ENCODE measurements at regions not wholly inside any gene's neighbourhood (a gene's known extent, or its start where the extent isn't known, plus 50 kb on each side); places are given as distances from the start of the nearest gene placed in this dataset.

DNA sequence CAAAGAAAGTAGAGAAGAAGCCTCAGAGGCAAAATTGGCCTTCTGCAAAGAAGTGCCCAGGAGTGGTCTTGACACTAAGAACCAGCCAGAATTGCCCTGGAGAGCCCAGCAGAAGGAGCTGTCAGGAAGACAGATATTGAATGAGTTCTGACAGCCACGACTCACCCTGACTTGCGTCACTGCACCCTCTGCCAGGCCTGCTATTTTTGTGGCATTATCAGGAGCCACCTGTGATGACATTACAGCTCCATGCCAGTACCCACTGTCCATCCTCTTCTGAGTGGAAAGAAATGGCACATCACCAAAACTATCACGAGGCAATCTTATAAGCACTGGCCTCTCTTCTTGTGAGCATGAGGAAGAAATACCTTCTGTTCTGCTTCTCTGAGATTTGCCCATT lies 67.7 kb downstream of the SMIM20 start:
- TF ChIP-seq, protein P1, sequence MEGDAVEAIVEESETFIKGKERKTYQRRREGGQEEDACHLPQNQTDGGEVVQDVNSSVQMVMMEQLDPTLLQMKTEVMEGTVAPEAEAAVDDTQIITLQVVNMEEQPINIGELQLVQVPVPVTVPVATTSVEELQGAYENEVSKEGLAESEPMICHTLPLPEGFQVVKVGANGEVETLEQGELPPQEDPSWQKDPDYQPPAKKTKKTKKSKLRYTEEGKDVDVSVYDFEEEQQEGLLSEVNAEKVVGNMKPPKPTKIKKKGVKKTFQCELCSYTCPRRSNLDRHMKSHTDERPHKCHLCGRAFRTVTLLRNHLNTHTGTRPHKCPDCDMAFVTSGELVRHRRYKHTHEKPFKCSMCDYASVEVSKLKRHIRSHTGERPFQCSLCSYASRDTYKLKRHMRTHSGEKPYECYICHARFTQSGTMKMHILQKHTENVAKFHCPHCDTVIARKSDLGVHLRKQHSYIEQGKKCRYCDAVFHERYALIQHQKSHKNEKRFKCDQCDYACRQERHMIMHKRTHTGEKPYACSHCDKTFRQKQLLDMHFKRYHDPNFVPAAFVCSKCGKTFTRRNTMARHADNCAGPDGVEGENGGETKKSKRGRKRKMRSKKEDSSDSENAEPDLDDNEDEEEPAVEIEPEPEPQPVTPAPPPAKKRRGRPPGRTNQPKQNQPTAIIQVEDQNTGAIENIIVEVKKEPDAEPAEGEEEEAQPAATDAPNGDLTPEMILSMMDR (IDR thresholded peaks at IDR 0.05; ENCODE audit: insufficient read depth, low read length, poor library complexity, severe bottlenecking): no peak
- Histone ChIP-seq H3K4me3 (ENCODE audit: low read depth, low read length) (no peak overlapping the region), H3K36me3 (ENCODE audit: control insufficient read depth, insufficient read depth, low read length) (no peaks in the 10 kb centered on the region), H3K27me3 (ENCODE audit: control insufficient read depth, insufficient read depth, low read length) (peaks cover 3% of the 10 kb centered on the region)
- DNase-seq (ENCODE audit: low read depth): no peak

DNA sequence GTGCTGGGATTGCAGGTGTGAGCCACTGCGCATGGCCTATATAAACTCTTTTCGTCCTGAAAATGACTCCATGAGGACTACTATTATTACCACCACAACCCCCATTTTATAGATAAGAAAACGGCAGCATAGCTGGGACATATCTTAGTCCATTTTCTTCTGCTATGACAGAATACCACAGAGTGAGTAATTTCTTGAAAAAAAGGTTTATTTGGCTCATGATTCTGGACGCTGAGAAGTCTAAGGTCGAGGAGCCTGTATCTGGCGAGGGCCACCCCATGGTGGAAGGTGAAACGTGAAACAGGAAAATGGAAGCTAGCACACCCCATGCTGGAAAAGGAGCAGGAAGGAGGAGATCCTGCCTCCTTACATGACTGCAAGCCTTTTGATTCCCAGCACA lies 68.9 kb downstream of the SMIM20 start:
- TF ChIP-seq, protein P1 (IDR thresholded peaks at IDR 0.05; ENCODE audit: insufficient read depth, low read length, poor library complexity, severe bottlenecking): no peak
- Histone ChIP-seq H3K36me3 (ENCODE audit: control insufficient read depth, insufficient read depth, low read length) (no peaks in the 10 kb centered on the region), H3K27me3 (ENCODE audit: control insufficient read depth, insufficient read depth, low read length) (peaks cover 3% of the 10 kb centered on the region), H3K4me3 (ENCODE audit: low read depth, low read length) (no peak overlapping the region)
- no peak for DNase-seq (ENCODE audit: low read depth)

- Histone ChIP-seq H3K36me3 (ENCODE audit: control insufficient read depth, insufficient read depth, low read length) (no peaks in the 10 kb centered on the region), H3K4me3 (ENCODE audit: low read depth, low read length) (no peak overlapping the region), H3K27me3 (ENCODE audit: control insufficient read depth, insufficient read depth, low read length) (peaks cover 3% of the 10 kb centered on the region)
- TF ChIP-seq, protein P1 (IDR thresholded peaks at IDR 0.05; ENCODE audit: insufficient read depth, low read length, poor library complexity, severe bottlenecking): no peak
- no peak for DNase-seq (ENCODE audit: low read depth)
Observed at GRCh38 chr4:25984266-25984665, 70.2 kb downstream of the SMIM20 start.

DNA sequence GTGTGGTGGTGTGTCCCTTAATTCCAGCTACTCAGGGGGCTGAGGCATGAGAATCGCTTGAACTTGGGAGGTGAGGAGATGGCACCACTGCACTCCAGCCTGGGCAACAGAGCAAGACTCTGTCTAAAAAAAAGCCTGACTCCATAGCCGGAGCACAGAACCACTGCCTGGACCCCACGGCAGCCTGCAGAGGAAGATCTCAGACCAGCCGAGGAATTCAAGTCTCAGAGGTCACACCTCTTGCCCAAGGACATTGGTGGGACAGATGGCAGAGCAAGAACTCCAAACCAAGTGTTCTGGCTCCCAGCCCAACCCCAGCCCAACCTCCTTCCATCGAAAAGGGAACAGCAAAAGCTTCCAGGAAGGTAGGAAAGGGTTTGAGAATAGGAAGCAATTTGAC lies 70.8 kb downstream of the SMIM20 start:
- H3K4me3 ChIP-seq (ENCODE audit: low read depth, low read length): no peak overlapping the region
- no peaks in the 10 kb centered on the region for H3K36me3 ChIP-seq (ENCODE audit: control insufficient read depth, insufficient read depth, low read length)
- DNase-seq (ENCODE audit: low read depth): no peak
- TF ChIP-seq, protein P1 (IDR thresholded peaks at IDR 0.05; ENCODE audit: insufficient read depth, low read length, poor library complexity, severe bottlenecking): no peak
- peaks cover 3% of the 10 kb centered on the region for H3K27me3 ChIP-seq (ENCODE audit: control insufficient read depth, insufficient read depth, low read length)

DNA sequence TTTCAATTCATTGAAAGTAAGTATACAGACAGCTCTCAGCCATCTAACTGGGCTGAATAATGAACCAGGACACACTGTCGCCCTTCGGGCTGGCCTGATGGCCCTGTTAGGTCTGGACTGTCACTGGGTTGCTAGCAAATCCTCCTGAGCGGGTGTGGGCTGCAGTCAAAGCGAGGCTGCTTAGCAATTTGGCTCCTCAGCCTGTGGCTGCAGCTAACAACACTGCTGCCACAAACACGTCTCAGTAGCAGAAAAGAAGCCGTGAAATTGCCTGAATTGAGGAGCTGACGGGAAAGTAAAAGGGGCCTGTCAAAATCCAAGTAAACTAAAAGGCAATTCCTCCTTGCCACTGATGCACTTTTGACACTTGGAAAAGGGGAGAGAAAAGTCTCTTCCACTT lies 72.8 kb downstream of the SMIM20 start:
- H3K4me3 ChIP-seq (ENCODE audit: low read depth, low read length): no peak overlapping the region
- H3K36me3 ChIP-seq (ENCODE audit: control insufficient read depth, insufficient read depth, low read length): no peaks in the 10 kb centered on the region
- DNase-seq (ENCODE audit: low read depth): no peak
- TF ChIP-seq, protein P1 (IDR thresholded peaks at IDR 0.05; ENCODE audit: insufficient read depth, low read length, poor library complexity, severe bottlenecking): no peak
- H3K27me3 ChIP-seq (ENCODE audit: control insufficient read depth, insufficient read depth, low read length): peaks cover 3% of the 10 kb centered on the region

DNA sequence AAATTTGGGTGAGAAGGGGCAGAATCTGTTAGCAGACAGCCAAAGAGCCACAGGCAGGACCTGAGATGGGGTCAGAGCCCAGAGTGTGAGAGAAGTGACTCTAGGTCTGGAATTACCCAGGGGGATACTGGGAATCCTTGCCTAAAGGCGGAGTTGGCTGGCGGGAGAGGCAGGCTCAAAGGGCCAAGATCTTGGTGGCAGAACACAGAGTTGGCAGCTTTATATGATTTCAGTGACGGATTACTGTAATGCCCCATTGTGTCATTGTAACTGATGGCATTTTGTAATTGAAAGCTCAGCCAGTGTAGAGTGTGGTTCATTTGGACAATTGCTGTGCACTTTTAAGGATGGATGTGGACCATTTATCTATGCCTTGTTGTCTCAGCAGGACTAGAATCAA lies 77.3 kb downstream of the SMIM20 start:
- TF ChIP-seq, protein P1 (IDR thresholded peaks at IDR 0.05; ENCODE audit: insufficient read depth, low read length, poor library complexity, severe bottlenecking): no peak
- H3K4me3 ChIP-seq (ENCODE audit: low read depth, low read length): no peak overlapping the region
- DNase-seq (ENCODE audit: low read depth): no peak
- no peaks in the 10 kb centered on the region for H3K36me3 ChIP-seq (ENCODE audit: control insufficient read depth, insufficient read depth, low read length)
- peaks cover under 1% of the 10 kb centered on the region for H3K27me3 ChIP-seq (ENCODE audit: control insufficient read depth, insufficient read depth, low read length)
